ENCODE measurements at regions not wholly inside any gene's neighbourhood (a gene's known extent, or its start where the extent isn't known, plus 50 kb on each side); places are given as distances from the start of the nearest gene placed in this dataset.
"Not testable (repeated sequence)": the region's sequence is repeated elsewhere in the genome, so short reads cannot be mapped to it uniquely, and the experiment has no call there.

DNA sequence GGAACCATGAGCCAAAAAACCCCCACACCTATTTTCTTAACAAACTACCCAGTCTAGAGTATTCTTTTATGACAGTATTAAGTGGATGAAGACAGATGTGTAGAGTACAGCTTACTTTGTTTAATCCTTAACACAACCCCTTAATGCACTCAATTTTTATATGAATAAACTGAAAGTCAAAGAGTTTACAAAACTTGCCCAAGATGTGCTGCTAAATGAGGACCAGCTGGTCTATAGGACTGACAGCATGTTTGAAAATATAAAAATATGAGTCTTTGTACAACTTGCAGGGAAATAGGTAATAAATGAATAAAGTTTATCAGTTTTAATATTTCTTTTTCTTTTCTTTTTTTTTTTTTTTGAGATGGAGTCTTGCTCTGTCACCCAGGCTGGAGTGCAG, 102.3 kb downstream of the ZFY start:
- no peak for ATAC-seq

DNA sequence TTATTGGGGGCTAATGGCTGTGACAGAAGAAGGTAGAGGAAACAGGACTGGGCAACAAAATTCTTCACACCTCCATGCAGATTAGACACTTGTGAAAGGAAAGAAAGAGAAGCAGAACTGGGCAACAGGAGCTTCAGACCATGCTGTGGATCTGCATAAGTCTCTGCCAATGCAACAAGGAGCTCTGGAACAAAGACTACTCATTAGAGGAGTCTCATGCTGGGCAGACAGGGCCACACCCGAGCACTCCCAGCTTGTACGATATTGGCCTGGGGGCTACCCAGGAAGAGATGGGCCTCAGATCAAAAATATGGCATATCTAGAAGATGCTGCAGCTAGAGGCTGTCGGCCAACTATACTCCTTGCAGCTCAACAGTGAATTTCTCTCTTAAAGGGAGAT, 105.2 kb downstream of the ZFY start:
- ATAC-seq = no peak

DNA sequence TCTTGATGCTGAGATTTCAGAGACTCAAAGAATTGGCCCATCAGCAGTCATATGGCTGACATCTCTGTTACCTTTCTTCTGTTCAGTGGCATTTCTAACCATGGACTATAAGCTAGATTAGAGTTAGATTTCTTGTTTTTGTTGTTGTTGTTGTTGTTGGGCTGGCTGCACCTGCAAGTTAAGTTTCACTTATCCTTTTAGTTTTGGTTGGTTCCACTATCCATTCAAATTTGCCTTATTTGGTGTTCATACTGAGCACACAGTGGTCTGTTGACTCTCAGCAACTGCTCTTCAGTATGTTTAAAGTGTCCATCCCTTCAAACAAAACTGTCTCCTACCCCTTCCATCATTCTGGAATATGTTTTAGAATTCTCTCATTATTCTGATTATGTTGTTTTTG, 106.8 kb downstream of the ZFY start:
- no peak for ATAC-seq

GRCh38 chrY:3042901-3043300, 107.7 kb downstream of the ZFY start:
- no peak for ATAC-seq

- ATAC-seq = no peak
Observed at GRCh38 chrY:3045048-3045447, 109.9 kb downstream of the ZFY start.

- not testable (repeated sequence) for ATAC-seq
Observed at GRCh38 chrY:3055496-3055895, 120.3 kb downstream of the ZFY start.

GRCh38 chrY:3058342-3058741, 123.2 kb downstream of the ZFY start:
- ATAC-seq = not testable (repeated sequence)

DNA sequence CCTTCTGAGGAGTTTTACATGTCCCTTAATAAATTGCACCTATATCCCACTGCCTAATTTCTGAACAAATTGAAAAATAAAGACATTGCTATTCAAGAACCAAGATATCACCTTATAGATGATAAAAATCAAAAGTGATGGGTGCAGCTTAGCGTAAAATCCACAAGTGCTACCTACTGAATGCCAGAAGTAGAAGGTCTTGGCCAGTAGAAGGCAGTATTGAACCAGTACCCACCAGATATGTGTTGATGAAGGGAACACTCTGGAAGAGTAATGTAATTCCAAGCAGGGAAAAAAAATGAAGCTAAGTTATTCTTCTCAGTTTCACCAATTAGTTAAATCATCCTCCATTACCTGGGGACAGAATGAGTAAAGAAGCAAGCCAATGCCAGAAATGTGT, 125.5 kb downstream of the ZFY start:
- not testable (repeated sequence) for ATAC-seq

- ATAC-seq = not testable (repeated sequence)
Observed at GRCh38 chrY:3088149-3088548, 153.0 kb downstream of the ZFY start.

GRCh38 chrY:3108674-3109073, 173.5 kb downstream of the ZFY start:
- not testable (repeated sequence) for ATAC-seq

GRCh38 chrY:3120234-3120633, 185.1 kb downstream of the ZFY start:
- not testable (repeated sequence) for ATAC-seq

DNA sequence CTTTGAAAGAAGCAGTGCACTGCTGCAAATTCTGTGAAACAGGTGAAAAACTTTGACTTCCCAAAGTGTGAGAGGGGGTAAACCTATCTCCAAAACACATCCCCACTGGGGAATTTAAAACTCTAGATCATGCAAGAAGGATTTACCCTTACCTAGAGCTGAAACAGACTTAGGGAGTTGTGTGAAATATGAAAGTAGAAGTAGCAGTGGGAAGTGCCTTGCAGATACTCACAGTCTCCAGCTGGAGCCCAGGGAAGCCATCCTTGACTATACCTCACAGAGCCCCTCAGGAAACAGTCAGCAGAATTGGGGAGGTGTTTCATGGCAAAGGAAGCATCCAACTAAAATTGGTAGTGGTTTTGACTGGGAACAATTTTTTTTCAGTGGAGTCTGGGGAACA, 185.5 kb downstream of the ZFY start:
- ATAC-seq = not testable (repeated sequence)

DNA sequence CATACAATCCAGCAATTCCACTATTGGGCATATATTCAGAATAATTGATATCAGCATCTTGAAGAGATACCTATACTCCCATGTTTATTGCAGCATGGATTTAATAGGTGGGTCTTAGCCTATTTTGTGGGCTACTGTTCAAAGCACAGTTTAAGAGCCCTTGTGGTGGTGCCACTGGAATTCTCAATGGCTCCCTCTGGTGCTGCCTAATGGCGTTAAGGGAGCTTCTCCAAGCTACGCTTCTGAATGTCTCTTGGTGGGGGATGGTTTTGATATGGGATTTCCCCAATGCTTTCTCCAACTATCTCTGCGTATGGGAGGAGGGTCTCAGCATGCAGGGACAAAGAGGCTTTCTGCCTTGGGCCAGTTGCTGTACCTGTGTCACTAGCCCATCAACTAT, 188.3 kb downstream of the ZFY start:
- not testable (repeated sequence) for ATAC-seq

- ATAC-seq = not testable (repeated sequence)
Observed at GRCh38 chrY:3171074-3171473, 235.9 kb downstream of the ZFY start.

GRCh38 chrY:3195035-3195434, 259.9 kb downstream of the ZFY start:
- not testable (repeated sequence) for ATAC-seq

- not testable (repeated sequence) for ATAC-seq
Observed at GRCh38 chrY:3202287-3202686, 267.1 kb downstream of the ZFY start.

- not testable (repeated sequence) for ATAC-seq
Observed at GRCh38 chrY:3206733-3207132, 271.6 kb downstream of the ZFY start.

- ATAC-seq = not testable (repeated sequence)
Observed at GRCh38 chrY:3213183-3213582, 278.0 kb downstream of the ZFY start.

DNA sequence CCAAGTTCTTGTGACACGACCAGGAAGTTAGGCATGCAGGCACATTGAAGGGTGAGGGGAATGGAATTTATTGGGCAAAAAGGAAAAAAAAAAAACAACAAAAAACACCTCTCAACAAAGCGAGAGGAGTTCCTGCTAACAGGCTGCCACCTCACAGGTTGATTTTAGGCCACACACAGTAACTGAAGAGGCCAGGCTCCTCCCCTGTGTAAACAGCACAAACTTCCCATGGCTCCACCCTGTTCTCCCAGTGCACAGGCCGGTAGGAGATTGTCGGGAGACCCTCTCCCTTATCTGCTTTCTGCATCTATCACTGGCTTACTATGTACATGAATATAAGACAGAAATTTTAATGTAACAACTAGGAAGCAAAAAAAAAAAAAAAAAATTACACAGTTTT, 283.0 kb downstream of the ZFY start:
- not testable (repeated sequence) for ATAC-seq

- peak in 1 of 2 donors; percentile 21 for ATAC-seq
Observed at GRCh38 chrY:3218559-3218958, 283.4 kb downstream of the ZFY start.

GRCh38 chrY:3262911-3263310, 316.0 kb upstream of the TGIF2LY start:
- not testable (repeated sequence) for ATAC-seq

DNA sequence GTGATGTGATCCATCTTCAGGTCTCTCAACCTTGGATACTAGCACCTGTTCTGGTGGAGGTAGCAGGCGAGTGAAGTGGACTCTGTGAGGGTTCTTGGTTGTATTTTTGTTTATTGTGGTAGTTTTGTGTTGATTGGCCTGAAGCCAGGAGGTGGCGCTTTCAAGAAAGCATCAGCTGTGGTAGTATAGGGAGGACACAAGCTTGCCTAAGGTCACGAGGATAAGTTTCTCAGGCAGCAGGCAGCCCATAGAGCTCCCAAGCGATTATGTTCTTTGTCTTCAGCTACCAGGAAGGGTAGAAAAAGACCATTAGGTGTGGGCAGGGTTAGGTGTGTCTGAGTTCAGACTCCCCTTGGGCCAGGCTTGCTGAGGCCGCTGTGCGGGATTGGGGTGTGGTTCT, 290.8 kb upstream of the TGIF2LY start:
- ATAC-seq = not testable (repeated sequence)

GRCh38 chrY:3297235-3297634, 281.6 kb upstream of the TGIF2LY start:
- not testable (repeated sequence) for ATAC-seq

- not testable (repeated sequence) for ATAC-seq
Observed at GRCh38 chrY:3319988-3320387, 258.9 kb upstream of the TGIF2LY start.

GRCh38 chrY:3367535-3367934, 211.3 kb upstream of the TGIF2LY start:
- ATAC-seq = not testable (repeated sequence)

GRCh38 chrY:3368459-3368858, 210.4 kb upstream of the TGIF2LY start:
- not testable (repeated sequence) for ATAC-seq
